Nephron (organoid): ENCODE measurements at regions not wholly inside any gene's neighbourhood (a gene's known extent, or its start where the extent isn't known, plus 50 kb on each side); places are given as distances from the start of the nearest gene placed in this dataset.
A peak's percentile ranks its signal among the peaks of the same experiment; 100 is the strongest.

Experiments used
- H3K27ac Mint-ChIP-seq, 3 experiments: 2 replicates each; pipeline ENCODE4 v1.8.0; 2020; ENCODE audit warnings: mixed read lengths in 3 of 3, mild to moderate bottlenecking in 2 of 3, moderate library complexity in 1 of 3
- H3K27me3 Mint-ChIP-seq: 2 replicates; pipeline ENCODE4 v1.8.0; 2021; ENCODE audit warnings: low read depth, mild to moderate bottlenecking, moderate library complexity, mixed read lengths
- H3K36me3 Mint-ChIP-seq: 2 replicates; pipeline ENCODE4 v1.8.0; 2020; ENCODE audit warnings: low read depth, mixed read lengths
- H3K4me1 Mint-ChIP-seq: 2 replicates; pipeline ENCODE4 v1.8.0; 2020; ENCODE audit warnings: mixed read lengths
- H3K4me3 Mint-ChIP-seq, 3 experiments: 2 replicates each; pipeline ENCODE4 v1.8.0; 2020; ENCODE audit warnings: mild to moderate bottlenecking in 3 of 3, mixed read lengths in 3 of 3, moderate library complexity in 2 of 3
- H3K9me3 Mint-ChIP-seq: 2 replicates; pipeline ENCODE4 v1.8.0; 2020; ENCODE audit warnings: mixed read lengths
- TF ChIP-seq, protein P1 (sequence below), 3 experiments: fragments of 200-600 bp; sonication (generic); IDR thresholded peaks; one replicate each; pipeline ENCODE4 v1.5.0; 2021; ENCODE audit warnings: antibody characterized with exemption in 3 of 3; ENCODE audit not compliant: unreplicated experiment in 3 of 3

DNA sequence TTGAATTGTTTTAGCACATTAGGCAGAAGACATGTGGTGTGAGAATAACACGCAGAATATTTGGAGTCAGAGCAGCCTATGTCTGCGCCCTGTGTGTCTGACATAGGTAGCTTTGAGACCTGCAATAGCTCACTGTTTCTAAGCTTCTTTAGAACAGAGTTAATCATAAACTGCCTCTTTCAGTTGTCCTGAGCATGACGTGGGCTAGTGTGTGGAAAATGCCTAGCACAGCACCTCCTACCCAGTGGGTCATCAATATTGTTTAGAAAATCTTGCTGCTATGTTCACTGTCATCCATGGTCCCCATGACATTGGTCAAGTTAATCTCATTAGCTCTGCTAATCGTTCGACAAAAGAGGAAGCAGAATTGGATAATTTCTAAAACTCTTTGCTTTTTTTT is 357.4 kb upstream of the SGCD start:
- H3K4me3 Mint-ChIP-seq, result no peak overlapping the region

DNA sequence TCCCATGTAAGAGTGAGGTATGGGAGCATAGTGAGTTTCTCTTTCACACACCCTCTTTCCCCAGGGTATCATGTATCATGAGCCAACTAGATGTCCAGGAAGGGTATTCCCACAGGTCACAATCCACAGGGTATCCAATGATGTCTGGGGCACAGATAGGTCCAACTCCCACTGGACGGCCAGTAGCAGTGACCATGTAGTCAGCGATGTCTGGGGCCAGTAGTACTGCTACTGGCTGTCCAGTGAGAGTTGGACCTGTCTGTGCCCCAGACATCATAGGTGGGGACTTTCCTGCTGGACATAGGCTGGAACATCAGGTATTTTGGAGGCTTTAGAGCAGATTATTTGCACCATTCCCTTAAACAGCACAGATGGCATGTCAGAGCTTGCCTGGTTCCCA is 352.6 kb upstream of the SGCD start:
- Mint-ChIP-seq H3K36me3 (no peaks in the 10 kb centered on the region), H3K4me3 (no peak overlapping the region), H3K27ac (no peak overlapping the region), H3K27me3 (peaks cover 6% of the 10 kb centered on the region), H3K9me3 (no peaks in the 10 kb centered on the region), H3K4me1 (peaks cover 11% of the 10 kb centered on the region)
- TF ChIP-seq, protein P1, sequence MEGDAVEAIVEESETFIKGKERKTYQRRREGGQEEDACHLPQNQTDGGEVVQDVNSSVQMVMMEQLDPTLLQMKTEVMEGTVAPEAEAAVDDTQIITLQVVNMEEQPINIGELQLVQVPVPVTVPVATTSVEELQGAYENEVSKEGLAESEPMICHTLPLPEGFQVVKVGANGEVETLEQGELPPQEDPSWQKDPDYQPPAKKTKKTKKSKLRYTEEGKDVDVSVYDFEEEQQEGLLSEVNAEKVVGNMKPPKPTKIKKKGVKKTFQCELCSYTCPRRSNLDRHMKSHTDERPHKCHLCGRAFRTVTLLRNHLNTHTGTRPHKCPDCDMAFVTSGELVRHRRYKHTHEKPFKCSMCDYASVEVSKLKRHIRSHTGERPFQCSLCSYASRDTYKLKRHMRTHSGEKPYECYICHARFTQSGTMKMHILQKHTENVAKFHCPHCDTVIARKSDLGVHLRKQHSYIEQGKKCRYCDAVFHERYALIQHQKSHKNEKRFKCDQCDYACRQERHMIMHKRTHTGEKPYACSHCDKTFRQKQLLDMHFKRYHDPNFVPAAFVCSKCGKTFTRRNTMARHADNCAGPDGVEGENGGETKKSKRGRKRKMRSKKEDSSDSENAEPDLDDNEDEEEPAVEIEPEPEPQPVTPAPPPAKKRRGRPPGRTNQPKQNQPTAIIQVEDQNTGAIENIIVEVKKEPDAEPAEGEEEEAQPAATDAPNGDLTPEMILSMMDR (IDR thresholded peaks at IDR 0.05; ENCODE audit: unreplicated experiment in 3 of 3), result no peak

More for the DNA sequence above, 357.4 kb upstream of the SGCD start:
- peak overlapping the region in 1 of 3 experiments; percentile 50 for H3K27ac Mint-ChIP-seq
- no peaks in the 10 kb centered on the region for H3K36me3 Mint-ChIP-seq
- H3K27me3 Mint-ChIP-seq, result peaks cover 4% of the 10 kb centered on the region
- H3K9me3 Mint-ChIP-seq, result peaks cover 6% of the 10 kb centered on the region
- H3K4me1 Mint-ChIP-seq, result no peaks in the 10 kb centered on the region
- TF ChIP-seq, protein P1 (IDR thresholded peaks at IDR 0.05; ENCODE audit: unreplicated experiment in 3 of 3), result no peak

DNA sequence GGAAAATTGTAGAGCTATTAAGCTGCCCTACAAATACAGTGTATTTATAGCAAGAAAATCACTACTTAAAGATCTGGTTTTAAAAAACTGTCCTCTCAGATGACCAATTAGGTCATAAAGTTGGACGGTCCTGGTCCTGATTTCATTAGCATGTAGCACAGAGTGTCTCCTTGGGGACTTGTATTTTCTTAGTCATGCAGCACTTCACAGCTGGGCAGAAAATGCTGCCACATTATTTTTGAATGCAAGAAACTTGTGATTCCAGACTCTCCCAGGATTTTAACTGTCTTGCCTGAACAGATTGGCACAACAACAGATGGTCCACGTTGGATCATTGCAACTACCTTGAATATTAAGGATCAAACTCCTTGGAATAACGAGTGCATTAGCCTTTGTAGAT is 348.1 kb upstream of the SGCD start:
- H3K9me3 Mint-ChIP-seq, result no peaks in the 10 kb centered on the region

DNA sequence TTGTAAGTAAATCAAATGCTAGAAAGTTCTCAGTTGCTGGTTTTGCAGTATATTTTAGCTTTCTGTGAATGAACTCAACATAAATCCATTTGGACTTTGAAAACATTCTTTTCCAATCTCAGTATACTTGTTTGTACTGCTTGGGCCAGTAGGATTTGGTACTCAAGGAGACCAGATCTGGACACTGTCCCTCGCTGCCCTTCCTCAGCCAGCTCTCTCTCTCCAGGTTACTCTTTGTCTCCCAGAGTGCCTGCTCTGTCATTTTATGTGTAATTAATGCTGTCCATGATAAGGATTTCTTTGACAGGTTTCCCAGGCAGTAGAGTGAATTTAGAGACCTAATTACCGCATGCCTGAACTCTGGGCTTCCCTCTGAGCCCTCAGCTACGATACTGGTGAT is 344.6 kb upstream of the SGCD start:
- TF ChIP-seq, protein P1 (IDR thresholded peaks at IDR 0.05; ENCODE audit: unreplicated experiment in 3 of 3), result no peak
- Mint-ChIP-seq H3K9me3 (no peaks in the 10 kb centered on the region), H3K4me3 (no peak overlapping the region), H3K36me3 (no peaks in the 10 kb centered on the region), H3K4me1 (peaks cover 11% of the 10 kb centered on the region), H3K27me3 (peaks cover 4% of the 10 kb centered on the region), H3K27ac (no peak overlapping the region)

More for the DNA sequence above, 348.1 kb upstream of the SGCD start:
- TF ChIP-seq, protein P1 (IDR thresholded peaks at IDR 0.05; ENCODE audit: unreplicated experiment in 3 of 3), result no peak
- no peak overlapping the region for H3K27ac Mint-ChIP-seq
- H3K4me1 Mint-ChIP-seq, result peaks cover 11% of the 10 kb centered on the region
- H3K4me3 Mint-ChIP-seq, result no peak overlapping the region
- peaks cover 8% of the 10 kb centered on the region for H3K27me3 Mint-ChIP-seq
- no peaks in the 10 kb centered on the region for H3K36me3 Mint-ChIP-seq

DNA sequence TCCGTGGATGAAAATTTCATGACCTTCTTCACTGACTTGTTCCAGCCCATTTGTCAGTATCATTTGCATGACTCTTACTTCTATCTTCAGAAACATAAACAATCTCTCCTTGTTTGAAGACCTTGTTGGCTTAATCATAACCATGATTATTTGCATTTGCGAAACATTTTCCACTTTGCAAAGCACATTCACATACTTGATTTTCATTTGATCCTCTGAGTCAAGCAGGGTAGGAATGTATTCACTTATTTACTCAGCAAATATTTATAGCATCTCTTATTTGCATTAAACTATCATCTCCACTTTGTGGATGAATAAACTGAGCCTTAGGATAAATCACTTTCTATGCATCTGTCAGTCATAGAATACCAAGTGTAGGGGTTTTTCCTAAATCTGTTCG is 343.0 kb upstream of the SGCD start:
- Mint-ChIP-seq H3K36me3 (no peaks in the 10 kb centered on the region), H3K27me3 (peaks cover 4% of the 10 kb centered on the region), H3K27ac (no peak overlapping the region), H3K4me3 (no peak overlapping the region), H3K4me1 (peaks cover 4% of the 10 kb centered on the region), H3K9me3 (no peaks in the 10 kb centered on the region)
- TF ChIP-seq, protein P1 (IDR thresholded peaks at IDR 0.05; ENCODE audit: unreplicated experiment in 3 of 3), result no peak

DNA sequence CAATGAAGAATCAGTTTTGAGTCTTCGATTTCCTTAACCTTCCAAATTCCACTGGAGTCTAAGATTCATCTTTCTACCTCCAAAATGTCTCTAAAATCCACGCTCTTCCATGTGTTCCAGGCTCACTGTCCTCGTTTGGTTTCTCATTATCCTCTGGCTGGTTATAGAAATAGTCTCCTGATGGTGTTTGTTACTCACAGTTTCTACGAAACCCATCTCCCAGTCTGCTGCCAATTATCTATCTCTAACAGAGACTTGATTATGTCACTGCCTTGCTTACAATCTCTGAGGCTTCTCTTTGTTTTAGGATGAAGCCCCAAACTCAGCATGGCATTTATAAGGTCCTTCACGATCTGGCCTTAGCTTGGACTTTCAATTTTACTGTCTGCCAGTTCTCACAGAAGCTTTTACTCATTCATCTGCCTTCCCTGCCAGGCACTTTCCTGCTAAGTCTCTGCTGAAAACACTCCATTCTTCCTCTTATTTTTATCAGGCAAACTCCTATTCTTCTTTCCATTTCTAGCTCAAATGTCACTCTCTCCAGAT is 339.6 kb upstream of the SGCD start:
- Mint-ChIP-seq H3K27me3 (no peaks in the 10 kb centered on the region), H3K4me3 (no peak overlapping the region), H3K4me1 (no peaks in the 10 kb centered on the region), H3K9me3 (no peaks in the 10 kb centered on the region), H3K27ac (no peak overlapping the region), H3K36me3 (no peaks in the 10 kb centered on the region)
- TF ChIP-seq, protein P1 (IDR thresholded peaks at IDR 0.05; ENCODE audit: unreplicated experiment in 3 of 3), result no peak
